Lower leg skin (tissue), 4 donors: ENCODE measurements at regions not wholly inside any gene's neighbourhood (a gene's known extent, or its start where the extent isn't known, plus 50 kb on each side); places are given as distances from the start of the nearest gene placed in this dataset.

Experiments
- DNase-seq, 2 donors: peaks; one replicate each; pipeline ENCODE4 v3.0.0-alpha.2; 2019; ENCODE audit warnings: low spot score in 2 of 2
- H3K4me3 ChIP-seq: fragments of 200-600 bp; sonication (generic); 2 replicates; pipeline ENCODE4 v1.5.1; 2017; ENCODE audit warnings: mild to moderate bottlenecking, low read depth; ENCODE audit not compliant: poor library complexity, severe bottlenecking
- POLR2A ChIP-seq, 2 donors: fragments of 450-650 bp; IDR thresholded peaks; one replicate each; pipeline ENCODE4 v1.6.1; 2016 to 2017; ENCODE audit warnings: antibody characterized with exemption in 2 of 2, mild to moderate bottlenecking in 1 of 2, moderate library complexity in 1 of 2
- WGBS, 2 donors: methylation state at CpG; one replicate each; pipeline ENCODE4 v1.1.5; 2018; 5-methylcytosine and 5-hydroxymethylcytosine counted together
- intact Hi-C: fragments of 100-400 bp; cut with DNase I; formaldehyde crosslinking; loops from one replicate; pipeline ENCODE4 v1.15.0; 2023; ENCODE audit warnings: low total_unique reads
- TF ChIP-seq, protein P1 (sequence below), 3 donors: fragments of 450-650 bp; IDR thresholded peaks; one replicate each; pipeline ENCODE4 v1.5.1; 2016; ENCODE audit warnings: antibody characterized with exemption in 3 of 3, mild to moderate bottlenecking in 3 of 3, moderate library complexity in 2 of 3

DNA sequence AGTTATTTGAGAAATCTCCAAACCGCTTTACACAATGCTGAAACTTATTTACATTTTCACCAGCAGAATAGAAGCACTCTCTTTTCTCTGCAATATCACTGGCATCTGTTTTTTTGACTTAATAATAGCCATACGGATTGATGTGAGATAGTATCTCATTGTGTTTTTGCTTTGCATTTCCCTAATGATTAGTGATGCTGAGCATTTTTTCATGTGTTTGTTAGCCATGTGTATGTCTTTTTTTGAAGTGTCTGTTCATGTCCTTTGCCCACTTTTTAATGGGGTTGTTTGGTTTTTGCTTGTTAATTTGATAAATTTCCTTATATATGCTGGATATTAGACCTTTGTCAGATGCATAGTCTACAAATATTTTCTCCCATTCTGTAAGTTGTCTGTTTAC lies 73.6 kb downstream of the FBXO5 start:
- intact Hi-C loops, result no loop called here
- WGBS, 2 donors, result 72 to 74% methylated on average over 2 of the region's 2 CpGs
- no peak for TF ChIP-seq POLR2A (IDR thresholded peaks at IDR 0.05)
- TF ChIP-seq, protein P1, sequence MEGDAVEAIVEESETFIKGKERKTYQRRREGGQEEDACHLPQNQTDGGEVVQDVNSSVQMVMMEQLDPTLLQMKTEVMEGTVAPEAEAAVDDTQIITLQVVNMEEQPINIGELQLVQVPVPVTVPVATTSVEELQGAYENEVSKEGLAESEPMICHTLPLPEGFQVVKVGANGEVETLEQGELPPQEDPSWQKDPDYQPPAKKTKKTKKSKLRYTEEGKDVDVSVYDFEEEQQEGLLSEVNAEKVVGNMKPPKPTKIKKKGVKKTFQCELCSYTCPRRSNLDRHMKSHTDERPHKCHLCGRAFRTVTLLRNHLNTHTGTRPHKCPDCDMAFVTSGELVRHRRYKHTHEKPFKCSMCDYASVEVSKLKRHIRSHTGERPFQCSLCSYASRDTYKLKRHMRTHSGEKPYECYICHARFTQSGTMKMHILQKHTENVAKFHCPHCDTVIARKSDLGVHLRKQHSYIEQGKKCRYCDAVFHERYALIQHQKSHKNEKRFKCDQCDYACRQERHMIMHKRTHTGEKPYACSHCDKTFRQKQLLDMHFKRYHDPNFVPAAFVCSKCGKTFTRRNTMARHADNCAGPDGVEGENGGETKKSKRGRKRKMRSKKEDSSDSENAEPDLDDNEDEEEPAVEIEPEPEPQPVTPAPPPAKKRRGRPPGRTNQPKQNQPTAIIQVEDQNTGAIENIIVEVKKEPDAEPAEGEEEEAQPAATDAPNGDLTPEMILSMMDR (IDR thresholded peaks at IDR 0.05), result no peak
- no peak overlapping the region for H3K4me3 ChIP-seq
- no peak for DNase-seq

DNA sequence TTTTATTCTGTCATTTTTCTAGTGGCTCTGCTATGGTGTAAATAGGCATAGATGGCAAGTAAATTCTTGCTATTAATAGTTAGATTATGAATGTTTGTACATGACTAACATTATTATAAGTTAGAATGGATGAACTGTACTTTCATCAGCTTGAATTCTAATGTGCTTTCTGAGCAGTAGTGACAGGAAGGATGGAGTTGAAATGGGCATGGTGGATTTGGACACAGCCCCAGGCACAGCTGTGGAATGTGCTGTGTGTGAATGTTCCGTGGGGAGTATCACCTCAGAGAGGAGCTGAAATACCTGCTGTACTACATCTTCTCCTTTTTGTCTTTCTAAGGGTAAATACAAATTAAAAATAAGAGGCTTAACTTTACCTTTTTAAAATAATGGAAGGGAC lies 66.8 kb downstream of the FBXO5 start:
- no peak overlapping the region for H3K4me3 ChIP-seq
- DNase-seq, result no peak
- TF ChIP-seq, protein P1 (IDR thresholded peaks at IDR 0.05), result no peak
- 22 to 32% methylated on average over 1 of the region's 1 CpG for WGBS, 2 donors
- intact Hi-C loops, result no loop called here

DNA sequence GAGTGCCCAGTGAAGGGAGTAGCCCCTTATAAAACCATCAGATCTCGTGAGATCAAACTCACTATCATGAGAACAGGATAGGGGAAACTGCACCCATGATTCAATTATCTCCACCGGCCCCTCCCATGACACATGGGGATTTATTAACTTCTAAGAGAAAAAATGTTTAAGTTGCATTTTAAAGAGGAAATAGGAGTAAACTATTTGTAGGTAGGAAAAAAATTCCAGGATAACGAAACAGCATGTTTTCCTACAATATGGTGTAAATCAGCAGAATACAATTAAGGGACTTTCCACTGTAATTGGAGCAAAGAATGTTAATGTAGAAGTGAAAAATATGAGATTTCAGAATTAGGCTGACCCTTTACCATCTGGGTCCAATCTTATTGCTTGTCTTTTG lies 63.9 kb downstream of the FBXO5 start:
- intact Hi-C loops, result no loop called here
- no peak for DNase-seq
- H3K4me3 ChIP-seq, result no peak overlapping the region
- WGBS, 2 donors, result 48 to 59% methylated on average over 3 of the region's 3 CpGs
- TF ChIP-seq POLR2A (IDR thresholded peaks at IDR 0.05), result no peak
- TF ChIP-seq, protein P1 (IDR thresholded peaks at IDR 0.05), result no peak

DNA sequence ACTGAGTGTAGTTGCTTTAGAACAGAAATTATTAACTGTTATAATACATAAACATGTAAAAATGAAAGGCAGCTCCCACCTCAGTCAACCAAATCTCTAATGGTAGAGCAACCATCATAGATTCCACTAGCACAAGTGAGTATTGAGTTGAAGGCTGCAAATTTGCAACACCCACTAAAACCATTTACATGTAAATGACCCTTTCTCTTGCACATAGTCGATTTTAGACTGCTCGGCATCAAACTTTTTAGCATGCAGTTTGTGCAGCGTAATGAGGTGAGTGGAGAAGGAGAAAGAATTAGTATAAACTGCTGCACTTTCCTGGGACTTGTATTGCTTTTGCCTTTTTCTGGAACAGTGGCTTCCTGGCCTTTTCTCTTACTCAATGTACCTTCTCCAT lies 62.8 kb downstream of the FBXO5 start:
- intact Hi-C loops, result no loop called here
- 91% methylated on average over 3 of the region's 3 CpGs for WGBS, 2 donors
- H3K4me3 ChIP-seq, result no peak overlapping the region
- TF ChIP-seq, protein P1 (IDR thresholded peaks at IDR 0.05), result no peak
- TF ChIP-seq POLR2A (IDR thresholded peaks at IDR 0.05), result no peak
- no peak for DNase-seq
